ENCODE measurements at regions not wholly inside any gene's neighbourhood (a gene's known extent, or its start where the extent isn't known, plus 50 kb on each side); places are given as distances from the start of the nearest gene placed in this dataset.

Small RNA genes in the stretch of these regions (small RNA-seq; reads per million reads assigned to genes)
- gene MIR125B2 (0.12 to 32.2 reads per million in 2 experiments), gene MIR99A (0.21 to 26.9 reads per million in 2 experiments), gene MIRLET7C (2.1 to 176 reads per million in 2 experiments), gene RNU1-98P (0 to 0.14 reads per million in 2 experiments), gene RNU6-113P (0 reads per million in 2 experiments), gene RNU6-426P (0 reads per million in 2 experiments), gene SNORD74B (0 to 0.04 reads per million in 2 experiments)

Measured in SK-MEL-5 (cell line).